ENCODE measurements at regions not wholly inside any gene's neighbourhood (a gene's known extent, or its start where the extent isn't known, plus 50 kb on each side); places are given as distances from the start of the nearest gene placed in this dataset.
"Not testable (repeated sequence)": the region's sequence is repeated elsewhere in the genome, so short reads cannot be mapped to it uniquely, and the experiment has no call there.

DNA sequence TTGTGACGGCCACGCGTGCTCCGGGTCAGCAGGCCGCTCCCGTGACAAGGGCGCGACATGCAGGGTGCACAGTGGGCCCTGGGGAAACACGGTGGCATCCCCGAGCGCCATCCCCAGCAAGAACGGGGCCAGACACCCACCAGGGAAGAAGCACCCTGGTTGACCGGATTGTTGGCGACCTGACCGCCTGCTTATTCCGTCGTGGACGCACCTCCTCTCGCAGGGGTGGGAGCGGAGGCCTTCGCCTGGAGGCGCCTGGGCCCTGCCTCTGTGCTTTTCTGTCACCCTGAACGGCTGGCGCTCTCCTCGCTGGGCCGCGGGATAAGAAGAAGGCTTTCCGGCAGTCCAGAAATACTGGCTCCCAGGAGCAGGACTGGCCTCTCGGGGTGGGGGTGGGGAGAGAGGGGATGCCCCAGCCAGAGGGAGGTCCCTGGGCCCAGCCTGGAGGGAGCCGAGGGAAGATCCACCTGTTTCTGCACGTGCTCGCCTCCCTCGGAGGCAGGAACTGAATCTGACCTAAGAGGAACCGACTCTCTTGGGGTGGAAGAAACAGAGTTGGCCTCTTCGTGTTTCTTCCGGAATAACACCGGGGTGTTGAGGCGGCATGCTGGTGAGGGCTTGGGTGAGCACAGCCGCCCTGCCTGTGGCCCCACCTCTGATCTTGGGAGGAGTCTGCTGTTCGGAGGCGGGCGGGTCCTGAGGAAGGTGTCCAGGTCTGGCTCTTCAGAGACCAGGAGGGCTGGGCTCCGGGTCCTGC, 4394.2 kb upstream of the TPTE start:
- H3K27me3 Mint-ChIP-seq; H3K27me3 ChIP-seq (ENCODE audit: control insufficient read depth in 1 of 2, insufficient read depth in 2 of 2, low read length in 2 of 2); H3K36me3 Mint-ChIP-seq (ENCODE audit: low read depth); H3K27ac ChIP-seq (ENCODE audit: low read depth in 1 of 2, low read length in 2 of 2); H3K9me3 ChIP-seq (ENCODE audit: control insufficient read depth in 1 of 2, insufficient read depth in 1 of 2, low read length in 2 of 2); H3K4me1 ChIP-seq (ENCODE audit: insufficient read depth, low read length); CTCF ChIA-PET; H3K9me3 Mint-ChIP-seq; intact Hi-C loops (cut with DNase I, micrococcal nuclease); H3K27ac Mint-ChIP-seq; H3K36me3 ChIP-seq (ENCODE audit: insufficient read depth, low read length); H3K4me1 Mint-ChIP-seq (ENCODE audit: low read depth); POLR2A ChIA-PET; H3K4me3 Mint-ChIP-seq; H3K4me3 ChIP-seq (ENCODE audit: low read length): not testable (repeated sequence)
- DNase-seq (peak in 2 of 14 experiments; percentile 4 to 6), ATAC-seq (ENCODE audit: poor library complexity) (peak; percentile 22)

DNA sequence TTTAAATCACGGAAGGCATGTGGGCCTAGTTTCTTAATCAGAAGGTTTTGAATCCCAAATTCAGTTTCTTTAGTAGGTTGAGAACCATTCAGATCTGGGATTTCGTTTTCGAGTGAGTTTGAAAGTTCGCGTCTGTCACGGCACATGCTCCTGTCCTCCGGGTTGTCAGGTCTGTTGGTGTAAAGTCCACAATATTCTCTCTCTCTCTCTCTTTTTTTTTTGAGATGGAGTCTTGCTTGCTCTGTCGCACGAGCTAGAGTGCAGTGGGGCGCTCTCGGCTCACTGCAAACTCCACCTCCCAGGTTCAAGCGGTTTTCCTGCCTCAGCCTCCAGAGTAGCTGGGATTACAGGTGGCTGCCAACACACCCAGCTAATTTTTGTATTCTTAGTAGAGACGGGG, 4390.6 kb upstream of the TPTE start:
- H3K4me1 Mint-ChIP-seq (ENCODE audit: low read depth); intact Hi-C loops (cut with DNase I, micrococcal nuclease); H3K27me3 ChIP-seq (ENCODE audit: control insufficient read depth in 1 of 2, insufficient read depth in 2 of 2, low read length in 2 of 2); POLR2A ChIA-PET; DNase-seq; ATAC-seq (ENCODE audit: poor library complexity); H3K27me3 Mint-ChIP-seq; H3K9me3 Mint-ChIP-seq; H3K4me3 ChIP-seq (ENCODE audit: low read length); H3K9me3 ChIP-seq (ENCODE audit: control insufficient read depth in 1 of 2, insufficient read depth in 1 of 2, low read length in 2 of 2); H3K36me3 Mint-ChIP-seq (ENCODE audit: low read depth); CTCF ChIA-PET; H3K27ac Mint-ChIP-seq; H3K4me1 ChIP-seq (ENCODE audit: insufficient read depth, low read length); H3K27ac ChIP-seq (ENCODE audit: low read depth in 1 of 2, low read length in 2 of 2); H3K36me3 ChIP-seq (ENCODE audit: insufficient read depth, low read length); H3K4me3 Mint-ChIP-seq: not testable (repeated sequence)

DNA sequence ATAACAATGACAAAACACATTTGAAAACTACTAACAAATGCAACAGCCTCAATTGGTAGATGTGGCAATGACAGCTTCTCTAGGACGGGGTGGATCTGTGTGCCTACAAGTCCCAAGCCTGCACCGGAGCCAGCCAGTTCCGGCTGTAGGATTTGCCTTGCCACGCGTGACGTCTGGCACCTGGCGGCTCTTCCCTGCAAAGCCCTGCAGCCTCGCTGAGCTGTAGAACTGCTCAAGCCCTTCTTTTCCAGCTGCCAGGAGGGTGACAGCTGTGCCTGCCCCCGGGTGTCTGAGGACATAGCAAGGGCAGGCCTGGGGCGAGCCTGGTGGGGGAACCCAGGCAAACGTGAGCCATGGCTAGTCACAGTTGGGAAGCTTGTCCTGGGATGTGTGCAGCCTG, 4388.0 kb upstream of the TPTE start:
- H3K36me3 Mint-ChIP-seq (ENCODE audit: low read depth); H3K36me3 ChIP-seq (ENCODE audit: insufficient read depth, low read length); intact Hi-C loops (cut with DNase I, micrococcal nuclease): not testable (repeated sequence)

DNA sequence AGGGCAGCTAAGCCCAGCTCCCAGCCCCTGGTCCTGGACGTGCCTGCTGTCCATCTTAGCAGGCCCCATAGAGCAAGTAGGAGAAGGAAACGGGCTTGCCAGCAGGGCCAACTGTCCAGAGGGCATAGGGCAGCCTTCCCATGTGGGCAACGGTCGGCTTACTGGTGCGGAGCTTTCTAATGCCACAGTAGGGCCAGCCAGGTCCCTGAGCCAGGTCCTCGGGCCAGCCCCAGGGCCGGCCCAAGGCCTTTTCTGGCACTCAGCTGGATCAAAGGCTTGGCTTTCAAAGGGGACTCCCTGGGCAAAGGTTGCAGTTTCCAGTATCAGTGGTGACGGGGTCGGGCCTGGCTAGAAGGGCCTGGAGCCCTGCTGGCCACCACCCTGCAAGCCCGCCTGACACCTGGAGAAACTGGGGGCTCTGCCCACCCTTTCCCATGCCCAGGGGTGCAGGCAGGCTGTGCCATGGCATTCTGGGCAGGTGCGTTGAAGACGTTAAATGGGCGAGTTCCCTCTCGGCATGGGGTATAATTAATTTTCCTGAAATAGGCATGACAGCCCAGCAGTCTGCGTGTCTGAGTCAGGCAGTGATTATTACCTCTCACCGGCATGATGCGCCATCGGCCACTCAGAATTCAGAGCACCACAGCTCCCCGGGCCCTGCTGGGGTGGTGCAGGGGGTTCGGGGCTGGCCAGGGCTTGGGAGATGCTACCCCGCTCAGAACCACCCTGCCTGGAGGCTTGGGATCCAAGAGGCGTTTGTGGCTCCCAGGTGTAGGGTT, 4387.3 kb upstream of the TPTE start:
- not testable (repeated sequence) for H3K27me3 Mint-ChIP-seq, DNase-seq

More for the DNA sequence above, 4388.0 kb upstream of the TPTE start:
- H3K27me3 Mint-ChIP-seq; DNase-seq; POLR2A ChIA-PET; H3K27ac Mint-ChIP-seq; H3K27ac ChIP-seq (ENCODE audit: low read depth in 1 of 2, low read length in 2 of 2); CTCF ChIA-PET; H3K9me3 Mint-ChIP-seq; H3K4me3 ChIP-seq (ENCODE audit: low read length); H3K4me1 Mint-ChIP-seq (ENCODE audit: low read depth); H3K4me1 ChIP-seq (ENCODE audit: insufficient read depth, low read length); ATAC-seq (ENCODE audit: poor library complexity); H3K27me3 ChIP-seq (ENCODE audit: control insufficient read depth in 1 of 2, insufficient read depth in 2 of 2, low read length in 2 of 2); H3K9me3 ChIP-seq (ENCODE audit: control insufficient read depth in 1 of 2, insufficient read depth in 1 of 2, low read length in 2 of 2); H3K4me3 Mint-ChIP-seq: not testable (repeated sequence)

DNA sequence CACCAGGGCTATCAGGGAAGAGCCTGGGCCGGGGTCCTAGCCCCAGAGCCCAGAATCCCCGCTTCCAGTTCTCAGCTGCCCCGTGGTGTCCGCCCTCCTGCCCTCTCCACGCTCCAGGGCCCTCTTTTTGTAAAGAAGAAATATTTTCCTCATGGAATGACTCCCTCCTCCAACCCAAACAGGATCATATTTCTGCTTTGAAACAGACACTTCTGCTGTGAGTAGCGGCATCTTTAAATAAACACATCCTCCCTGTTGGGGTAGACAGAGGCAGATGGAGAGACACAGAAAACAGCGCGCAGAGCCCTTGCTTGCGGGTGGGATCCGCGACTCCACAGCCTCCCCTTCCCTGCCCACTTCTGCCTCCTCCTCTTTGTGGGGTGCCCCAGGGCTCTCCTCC, 4384.7 kb upstream of the TPTE start:
- POLR2A ChIA-PET; H3K9me3 Mint-ChIP-seq; H3K4me3 ChIP-seq (ENCODE audit: low read length); H3K4me1 ChIP-seq (ENCODE audit: insufficient read depth, low read length); intact Hi-C loops (cut with DNase I, micrococcal nuclease); H3K9me3 ChIP-seq (ENCODE audit: control insufficient read depth in 1 of 2, insufficient read depth in 1 of 2, low read length in 2 of 2); H3K4me3 Mint-ChIP-seq; H3K36me3 ChIP-seq (ENCODE audit: insufficient read depth, low read length); CTCF ChIA-PET; H3K36me3 Mint-ChIP-seq (ENCODE audit: low read depth); DNase-seq; H3K27me3 Mint-ChIP-seq; H3K27ac ChIP-seq (ENCODE audit: low read depth in 1 of 2, low read length in 2 of 2); H3K27ac Mint-ChIP-seq; ATAC-seq (ENCODE audit: poor library complexity); H3K27me3 ChIP-seq (ENCODE audit: control insufficient read depth in 1 of 2, insufficient read depth in 2 of 2, low read length in 2 of 2); H3K4me1 Mint-ChIP-seq (ENCODE audit: low read depth): not testable (repeated sequence)

More for the DNA sequence above, 4387.3 kb upstream of the TPTE start:
- CTCF ChIA-PET; H3K9me3 Mint-ChIP-seq; H3K4me1 Mint-ChIP-seq (ENCODE audit: low read depth); H3K27ac ChIP-seq (ENCODE audit: low read depth in 1 of 2, low read length in 2 of 2); H3K4me3 Mint-ChIP-seq; ATAC-seq (ENCODE audit: poor library complexity); H3K9me3 ChIP-seq (ENCODE audit: control insufficient read depth in 1 of 2, insufficient read depth in 1 of 2, low read length in 2 of 2); H3K36me3 ChIP-seq (ENCODE audit: insufficient read depth, low read length); H3K27me3 ChIP-seq (ENCODE audit: control insufficient read depth in 1 of 2, insufficient read depth in 2 of 2, low read length in 2 of 2); H3K4me1 ChIP-seq (ENCODE audit: insufficient read depth, low read length); intact Hi-C loops (cut with DNase I, micrococcal nuclease); H3K27ac Mint-ChIP-seq; H3K4me3 ChIP-seq (ENCODE audit: low read length); H3K36me3 Mint-ChIP-seq (ENCODE audit: low read depth); POLR2A ChIA-PET: not testable (repeated sequence)

DNA sequence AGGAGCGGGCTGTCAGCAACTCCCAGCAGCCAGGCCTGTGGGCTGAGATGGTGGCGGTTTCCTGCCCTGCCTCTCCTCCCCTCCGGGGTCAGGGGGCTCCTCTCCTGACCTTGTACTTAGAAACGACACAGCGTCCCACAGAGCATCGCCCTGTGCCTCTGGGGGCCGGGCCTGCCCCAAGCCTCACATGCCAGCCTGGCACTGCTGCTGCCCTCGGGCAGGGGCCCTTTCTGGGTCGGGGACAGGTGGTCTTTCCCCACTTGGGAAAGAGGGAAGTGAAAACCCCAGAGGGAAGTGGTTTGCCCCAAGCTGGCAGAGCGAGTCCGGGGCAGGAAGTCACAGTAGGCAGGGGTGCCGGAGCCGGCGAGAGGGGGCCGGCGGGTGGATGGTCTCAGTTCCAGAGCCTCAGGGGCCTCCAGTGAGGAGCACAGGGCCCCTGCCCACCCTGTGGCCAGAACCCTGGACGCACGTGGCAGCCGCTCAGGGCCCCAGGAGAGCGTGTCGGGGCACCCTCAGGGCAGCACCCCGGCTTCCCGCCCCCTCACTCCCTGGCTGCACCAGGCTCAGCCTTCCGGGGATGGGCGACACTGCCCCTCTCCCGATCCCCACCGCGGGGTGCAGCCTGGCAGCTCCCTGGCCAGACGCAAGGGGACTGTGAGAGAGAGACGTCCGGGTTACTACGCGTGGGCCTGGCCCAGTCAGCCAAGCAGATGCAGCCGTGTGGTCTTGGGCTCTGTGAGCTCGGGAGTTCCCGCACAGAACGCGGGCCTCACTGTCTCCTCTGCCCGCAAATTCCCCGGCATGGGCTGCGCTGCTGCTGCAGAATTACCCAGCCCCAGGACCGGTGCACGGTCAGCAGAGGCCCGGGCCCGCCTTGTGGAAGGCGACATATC, 4382.9 kb upstream of the TPTE start:
- peak; percentile 67 for ATAC-seq (ENCODE audit: poor library complexity)
- H3K4me3 ChIP-seq (ENCODE audit: low read length); H3K27me3 ChIP-seq (ENCODE audit: control insufficient read depth in 1 of 2, insufficient read depth in 2 of 2, low read length in 2 of 2); intact Hi-C loops (cut with DNase I, micrococcal nuclease); H3K36me3 ChIP-seq (ENCODE audit: insufficient read depth, low read length); CTCF ChIA-PET; H3K4me3 Mint-ChIP-seq; H3K9me3 Mint-ChIP-seq; H3K36me3 Mint-ChIP-seq (ENCODE audit: low read depth); H3K27ac ChIP-seq (ENCODE audit: low read depth in 1 of 2, low read length in 2 of 2); H3K27ac Mint-ChIP-seq; DNase-seq; H3K27me3 Mint-ChIP-seq; H3K9me3 ChIP-seq (ENCODE audit: control insufficient read depth in 1 of 2, insufficient read depth in 1 of 2, low read length in 2 of 2); POLR2A ChIA-PET; H3K4me1 ChIP-seq (ENCODE audit: insufficient read depth, low read length); H3K4me1 Mint-ChIP-seq (ENCODE audit: low read depth): not testable (repeated sequence)
